ENCODE measurements at regions not wholly inside any gene's neighbourhood (a gene's known extent, or its start where the extent isn't known, plus 50 kb on each side); places are given as distances from the start of the nearest gene placed in this dataset.

DNA sequence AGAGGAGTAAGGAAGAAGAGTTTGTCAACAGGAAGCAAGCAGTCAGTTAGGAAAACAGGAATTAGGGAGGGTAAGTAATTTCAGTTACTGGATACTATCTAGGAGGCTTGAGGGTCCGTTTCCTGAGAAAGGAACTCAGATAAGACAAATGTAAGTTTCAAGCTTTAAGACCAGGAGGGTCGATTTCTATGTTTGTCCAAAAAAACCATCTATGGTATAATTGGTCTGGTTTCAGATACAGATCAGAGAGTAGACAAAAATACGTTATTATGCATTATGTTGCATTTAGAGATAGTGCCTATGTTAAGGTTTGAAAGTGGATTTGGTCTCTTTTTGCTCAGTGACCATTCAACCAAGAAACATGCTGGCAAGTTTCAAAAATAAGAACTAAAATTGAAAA, 789.6 kb upstream of the PCDH20 start:
- H3K4me1 ChIP-seq (ENCODE audit: insufficient read depth, low read length), result no peaks in the 10 kb centered on the region
- peaks cover 16% of the 10 kb centered on the region for H3K9me3 Mint-ChIP-seq
- H3K36me3 ChIP-seq (ENCODE audit: insufficient read depth, low read length), result no peaks in the 10 kb centered on the region
- ATAC-seq (ENCODE audit: poor library complexity), result no peak
- no peak overlapping the region for H3K4me3 Mint-ChIP-seq
- H3K9me3 ChIP-seq (ENCODE audit: control insufficient read depth in 1 of 2, insufficient read depth in 1 of 2, low read length in 2 of 2), result peaks cover 0 to 3% of the 10 kb centered on the region in 2 experiments
- no peaks in the 10 kb centered on the region for H3K27me3 ChIP-seq (ENCODE audit: control insufficient read depth in 1 of 2, insufficient read depth in 2 of 2, low read length in 2 of 2)
- TF ChIP-seq, protein P1, sequence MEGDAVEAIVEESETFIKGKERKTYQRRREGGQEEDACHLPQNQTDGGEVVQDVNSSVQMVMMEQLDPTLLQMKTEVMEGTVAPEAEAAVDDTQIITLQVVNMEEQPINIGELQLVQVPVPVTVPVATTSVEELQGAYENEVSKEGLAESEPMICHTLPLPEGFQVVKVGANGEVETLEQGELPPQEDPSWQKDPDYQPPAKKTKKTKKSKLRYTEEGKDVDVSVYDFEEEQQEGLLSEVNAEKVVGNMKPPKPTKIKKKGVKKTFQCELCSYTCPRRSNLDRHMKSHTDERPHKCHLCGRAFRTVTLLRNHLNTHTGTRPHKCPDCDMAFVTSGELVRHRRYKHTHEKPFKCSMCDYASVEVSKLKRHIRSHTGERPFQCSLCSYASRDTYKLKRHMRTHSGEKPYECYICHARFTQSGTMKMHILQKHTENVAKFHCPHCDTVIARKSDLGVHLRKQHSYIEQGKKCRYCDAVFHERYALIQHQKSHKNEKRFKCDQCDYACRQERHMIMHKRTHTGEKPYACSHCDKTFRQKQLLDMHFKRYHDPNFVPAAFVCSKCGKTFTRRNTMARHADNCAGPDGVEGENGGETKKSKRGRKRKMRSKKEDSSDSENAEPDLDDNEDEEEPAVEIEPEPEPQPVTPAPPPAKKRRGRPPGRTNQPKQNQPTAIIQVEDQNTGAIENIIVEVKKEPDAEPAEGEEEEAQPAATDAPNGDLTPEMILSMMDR (IDR thresholded peaks at IDR 0.05), result no peak
- intact Hi-C loops (cut with DNase I, micrococcal nuclease), result no loop called here
- no peak overlapping the region for H3K4me3 ChIP-seq (ENCODE audit: low read length)
- no peaks in the 10 kb centered on the region for H3K4me1 Mint-ChIP-seq (ENCODE audit: low read depth)
- POLR2A ChIA-PET, result no interaction called here
- no peaks in the 10 kb centered on the region for H3K36me3 Mint-ChIP-seq (ENCODE audit: low read depth)
- no peaks in the 10 kb centered on the region for H3K27me3 Mint-ChIP-seq
- CTCF ChIA-PET, result no interaction called here
- no peak overlapping the region for H3K27ac Mint-ChIP-seq
- DNase-seq, result no peak
- no peak overlapping the region for H3K27ac ChIP-seq (ENCODE audit: low read depth in 1 of 2, low read length in 2 of 2)

- Mint-ChIP-seq H3K4me1 (ENCODE audit: low read depth) (no peaks in the 10 kb centered on the region), H3K27me3 (no peaks in the 10 kb centered on the region), H3K4me3 (no peak overlapping the region), H3K36me3 (ENCODE audit: low read depth) (no peaks in the 10 kb centered on the region), H3K27ac (no peak overlapping the region), H3K9me3 (peaks cover 11% of the 10 kb centered on the region)
- Histone ChIP-seq H3K9me3 (ENCODE audit: control insufficient read depth in 1 of 2, insufficient read depth in 1 of 2, low read length in 2 of 2) (peaks cover 0 to 11% of the 10 kb centered on the region in 2 experiments), H3K4me1 (ENCODE audit: insufficient read depth, low read length) (no peaks in the 10 kb centered on the region), H3K4me3 (ENCODE audit: low read length) (no peak overlapping the region), H3K27me3 (ENCODE audit: control insufficient read depth in 1 of 2, insufficient read depth in 2 of 2, low read length in 2 of 2) (no peaks in the 10 kb centered on the region), H3K36me3 (ENCODE audit: insufficient read depth, low read length) (no peaks in the 10 kb centered on the region), H3K27ac (ENCODE audit: low read depth in 1 of 2, low read length in 2 of 2) (no peak overlapping the region)
- POLR2A ChIA-PET, result no interaction called here
- TF ChIP-seq, protein P1 (IDR thresholded peaks at IDR 0.05), result no peak
- CTCF ChIA-PET, result no interaction called here
- no peak for DNase-seq
- ATAC-seq (ENCODE audit: poor library complexity), result no peak
- intact Hi-C loops (cut with DNase I, micrococcal nuclease), result no loop called here
Measured at GRCh38 chr13:62194371-62194770, 778.7 kb upstream of the PCDH20 start.

DNA sequence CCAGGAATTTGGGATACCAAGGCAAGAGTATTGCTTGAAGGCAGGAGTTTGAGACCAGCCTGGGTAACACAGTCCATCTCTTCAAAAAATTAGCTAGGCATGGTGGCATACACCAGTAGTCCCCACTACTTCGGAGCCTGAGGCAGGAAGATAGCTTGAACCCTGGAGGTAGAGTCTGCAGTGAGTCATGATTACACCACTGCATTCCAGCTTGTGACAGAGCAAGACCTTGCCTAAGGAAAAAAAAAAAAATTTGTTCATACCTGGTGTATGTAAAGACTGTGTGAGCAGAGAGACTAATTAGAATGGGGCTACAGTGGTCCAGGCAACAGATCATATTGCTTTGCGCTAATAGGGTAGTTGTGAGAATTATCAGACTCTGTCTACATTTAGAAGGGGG, 778.3 kb upstream of the PCDH20 start:
- DNase-seq (no peak), ATAC-seq (ENCODE audit: poor library complexity) (no peak)
- TF ChIP-seq, protein P1 (IDR thresholded peaks at IDR 0.05), result no peak
- no peak overlapping the region for H3K4me3 Mint-ChIP-seq
- H3K4me1 Mint-ChIP-seq (ENCODE audit: low read depth), result no peaks in the 10 kb centered on the region
- H3K9me3 ChIP-seq (ENCODE audit: control insufficient read depth in 1 of 2, insufficient read depth in 1 of 2, low read length in 2 of 2), result peaks cover 0 to 8% of the 10 kb centered on the region in 2 experiments
- intact Hi-C loops (cut with DNase I, micrococcal nuclease), result no loop called here
- H3K27me3 ChIP-seq (ENCODE audit: control insufficient read depth in 1 of 2, insufficient read depth in 2 of 2, low read length in 2 of 2), result no peaks in the 10 kb centered on the region
- H3K36me3 ChIP-seq (ENCODE audit: insufficient read depth, low read length), result no peaks in the 10 kb centered on the region
- no peaks in the 10 kb centered on the region for H3K4me1 ChIP-seq (ENCODE audit: insufficient read depth, low read length)
- no peak overlapping the region for H3K4me3 ChIP-seq (ENCODE audit: low read length)
- peaks cover 11% of the 10 kb centered on the region for H3K9me3 Mint-ChIP-seq
- H3K27ac Mint-ChIP-seq, result no peak overlapping the region
- CTCF ChIA-PET, result no interaction called here
- no peaks in the 10 kb centered on the region for H3K36me3 Mint-ChIP-seq (ENCODE audit: low read depth)
- no peaks in the 10 kb centered on the region for H3K27me3 Mint-ChIP-seq
- H3K27ac ChIP-seq (ENCODE audit: low read depth in 1 of 2, low read length in 2 of 2), result no peak overlapping the region
- POLR2A ChIA-PET, result no interaction called here
